Adrenal gland (tissue), 9 donors: ENCODE measurements at regions not wholly inside any gene's neighbourhood (a gene's known extent, or its start where the extent isn't known, plus 50 kb on each side); places are given as distances from the start of the nearest gene placed in this dataset.

Experiments
- DNase-seq, 7 donors: peaks; one replicate each; pipeline ENCODE4 v3.0.0-alpha.2; 2019 to 2020
- H3K27ac ChIP-seq, 5 donors: fragments of 200-600 bp; sonication (generic) in 4 of 5; 1 replicate in 3 of 5; 2 replicates in 2 of 5; pipeline versions ENCODE4 v1.5.1 to v1.8.0; 2016 to 2020; ENCODE audit warnings: mild to moderate bottlenecking in 1 of 5
- H3K27me3 ChIP-seq: fragments of 200-600 bp; 2 replicates; pipeline ENCODE4 v1.8.0; 2021
- H3K36me3 ChIP-seq, 2 donors: fragments of 200-600 bp; replicated peaks in 1 of 2; 1 replicate in 1 of 2; 2 replicates in 1 of 2; pipeline versions ENCODE4 v1.5.1 to v1.8.0; 2018 to 2022
- H3K4me1 ChIP-seq, 2 donors: fragments of 200-600 bp; replicated peaks in 1 of 2; 1 replicate in 1 of 2; 2 replicates in 1 of 2; pipeline versions ENCODE4 v1.5.1 to v1.8.0; 2018 to 2021
- H3K4me3 ChIP-seq, 4 donors: fragments of 200-600 bp; sonication (generic) in 3 of 4; one replicate each; pipeline ENCODE4 v1.5.1; 2016 to 2018
- H3K9me3 ChIP-seq, 3 donors: fragments of 200-600 bp; sonication (generic) in 1 of 3; replicated peaks in 1 of 3; 1 replicate in 2 of 3; 2 replicates in 1 of 3; pipeline versions ENCODE4 v1.5.1 to v1.8.0; 2016 to 2021
- CTCF ChIP-seq, 6 experiments: fragments of 450-650 bp in 4 of 6; fragments of 200-600 bp in 2 of 6; sonication (generic) in 1 of 6; IDR thresholded peaks; 1 replicate in 5 of 6; 2 replicates in 1 of 6; pipeline versions ENCODE4 v1.5.1 to v1.8.0; 2016 to 2021; ENCODE audit warnings: antibody characterized with exemption in 6 of 6, mild to moderate bottlenecking in 2 of 6, moderate library complexity in 1 of 6
- POLR2A ChIP-seq, 2 donors: fragments of 450-650 bp; IDR thresholded peaks; one replicate each; pipeline ENCODE4 v1.6.1; 2017; ENCODE audit warnings: antibody characterized with exemption in 2 of 2, mild to moderate bottlenecking in 2 of 2, moderate library complexity in 1 of 2
- WGBS, 4 donors: extraction: QIAGEN DNeasy Blood & Tissue Kit in 2 of 4; methylation state at CpG; one replicate each; pipeline versions ENCODE4 v1.1.5 to v1.1.7; 2013 to 2017; 5-methylcytosine and 5-hydroxymethylcytosine counted together
- intact Hi-C, 2 donors: fragments of 100-400 bp; cut with DNase I; formaldehyde crosslinking; loops; one replicate each; pipeline versions ENCODE4 v1.14.1 to v1.15.0; 2022 to 2023
- donor health status: healthy with polysubstance abuse.
- donor health status: Bipolar disorder and iron deficiency.
- donor health status: DM: yes; HTN: yes; CAD: no.
- donor health status: DM: no; HTN: no; CAD: no.
- donor health status: DM: no; HTN: no; CAD: no.

GRCh38 chr2:144156736-144157640 is 362.9 kb downstream of the ZEB2 start:
- Histone ChIP-seq H3K9me3 (no peaks in the 10 kb centered on the region), H3K4me3 (no peak overlapping the region), H3K27me3 (no peaks in the 10 kb centered on the region), H3K4me1 (peaks cover 0 to 14% of the 10 kb centered on the region in 2 donors), H3K27ac (no peak overlapping the region), H3K36me3 (no peaks in the 10 kb centered on the region)
- intact Hi-C loops = no loop called here
- WGBS, 4 donors = 78 to 85% (median 83%) methylated on average over 6 of the region's 6 CpGs
- TF ChIP-seq CTCF (IDR thresholded peaks at IDR 0.05) (no peak), POLR2A (IDR thresholded peaks at IDR 0.05) (no peak)
- DNase-seq = no peak

- Histone ChIP-seq H3K4me3 (no peak overlapping the region), H3K9me3 (no peaks in the 10 kb centered on the region), H3K4me1 (peaks cover 0 to 16% of the 10 kb centered on the region in 2 donors), H3K36me3 (no peaks in the 10 kb centered on the region), H3K27me3 (no peaks in the 10 kb centered on the region), H3K27ac (no peak overlapping the region)
- TF ChIP-seq CTCF (IDR thresholded peaks at IDR 0.05) (no peak), POLR2A (IDR thresholded peaks at IDR 0.05) (no peak)
- 73 to 79% (median 76%) methylated on average over 2 of the region's 2 CpGs for WGBS, 4 donors
- intact Hi-C loops = no loop called here
- DNase-seq = no peak
Observed at GRCh38 chr2:144154205-144154604, 365.7 kb downstream of the ZEB2 start.

GRCh38 chr2:144152817-144153271 is 367.1 kb downstream of the ZEB2 start:
- no peaks in the 10 kb centered on the region for H3K9me3 ChIP-seq
- H3K27ac ChIP-seq = peak overlapping the region; percentile 30 to 71 (median 39)
- DNase-seq = peak in 6 of 7 donors; percentile 35 to 54 (median 38)
- H3K36me3 ChIP-seq = no peaks in the 10 kb centered on the region
- no peak overlapping the region for H3K4me3 ChIP-seq
- TF ChIP-seq POLR2A (IDR thresholded peaks at IDR 0.05) (peak in 1 of 2 donors; percentile 24), CTCF (IDR thresholded peaks at IDR 0.05) (peak in 3 of 6 experiments; percentile 30 to 41 (median 36))
- no peaks in the 10 kb centered on the region for H3K27me3 ChIP-seq
- H3K4me1 ChIP-seq = peaks cover 0 to 16% of the 10 kb centered on the region in 2 donors
- intact Hi-C loops = no loop called here
- 15 to 29% (median 18%) methylated on average over 5 of the region's 5 CpGs for WGBS, 4 donors

GRCh38 chr2:144151851-144152250 is 368.1 kb downstream of the ZEB2 start:
- no peak for TF ChIP-seq POLR2A (IDR thresholded peaks at IDR 0.05)
- TF ChIP-seq CTCF (IDR thresholded peaks at IDR 0.05) = no peak
- H3K4me1 ChIP-seq = peaks cover 0 to 16% of the 10 kb centered on the region in 2 donors
- H3K4me3 ChIP-seq = no peak overlapping the region
- H3K9me3 ChIP-seq = no peaks in the 10 kb centered on the region
- intact Hi-C loops = no loop called here
- no peaks in the 10 kb centered on the region for H3K27me3 ChIP-seq
- no peak for DNase-seq
- peak overlapping the region in 2 of 5 donors; percentile 39 to 71 for H3K27ac ChIP-seq
- H3K36me3 ChIP-seq = no peaks in the 10 kb centered on the region
- 68 to 85% (median 72%) methylated on average over 2 of the region's 2 CpGs for WGBS, 4 donors
